ENCODE measurements at regions not wholly inside any gene's neighbourhood (a gene's known extent, or its start where the extent isn't known, plus 50 kb on each side); places are given as distances from the start of the nearest gene placed in this dataset.

DNA sequence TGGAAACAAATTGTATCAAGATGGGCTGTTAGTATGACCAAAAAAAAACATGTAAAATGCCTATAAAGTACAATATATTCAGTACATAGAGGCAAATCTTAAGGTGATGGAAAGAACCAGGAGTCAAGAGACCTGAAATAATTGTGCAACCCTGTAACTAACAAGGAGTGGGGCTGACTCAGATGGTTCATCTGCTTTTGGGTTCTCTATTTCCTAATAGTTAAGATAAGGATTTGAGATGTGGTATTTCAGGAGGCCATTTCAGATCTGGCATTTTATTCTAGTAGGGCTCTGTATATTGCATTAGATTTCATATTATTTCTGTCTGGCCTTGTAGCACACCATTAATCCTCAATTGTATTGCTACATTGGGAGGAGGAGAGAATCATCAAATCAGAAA, 268.4 kb downstream of the HS3ST1 start:
- no peaks in the 10 kb centered on the region for H3K36me3 ChIP-seq (ENCODE audit: control insufficient read depth, insufficient read depth, low read length)

GRCh38 chr4:11158971-11159370, 269.7 kb downstream of the HS3ST1 start:
- no peaks in the 10 kb centered on the region for H3K4me1 ChIP-seq (ENCODE audit: control insufficient read depth, insufficient read depth, low read length)
- no peaks in the 10 kb centered on the region for H3K27me3 ChIP-seq (ENCODE audit: control insufficient read depth, insufficient read depth, low read length)
- no peak for DNase-seq
- H3K9me3 ChIP-seq (ENCODE audit: control insufficient read depth, low read depth, low read length): no peaks in the 10 kb centered on the region
- H3K36me3 ChIP-seq (ENCODE audit: control insufficient read depth, insufficient read depth, low read length): no peaks in the 10 kb centered on the region
- no peak overlapping the region for H3K4me3 ChIP-seq (ENCODE audit: low read length)
- no peak overlapping the region for H3K27ac ChIP-seq (ENCODE audit: low read length)
- no CpG with 5 or more reads among the region's 1 CpG for WGBS (ENCODE audit: insufficient coverage, low lambda C conversion rate)

More for the DNA sequence above, 268.4 kb downstream of the HS3ST1 start:
- DNase-seq: no peak
- Histone ChIP-seq H3K27ac (ENCODE audit: low read length) (no peak overlapping the region), H3K9me3 (ENCODE audit: control insufficient read depth, low read depth, low read length) (no peaks in the 10 kb centered on the region), H3K4me3 (ENCODE audit: low read length) (no peak overlapping the region), H3K27me3 (ENCODE audit: control insufficient read depth, insufficient read depth, low read length) (no peaks in the 10 kb centered on the region), H3K4me1 (ENCODE audit: control insufficient read depth, insufficient read depth, low read length) (no peaks in the 10 kb centered on the region)

DNA sequence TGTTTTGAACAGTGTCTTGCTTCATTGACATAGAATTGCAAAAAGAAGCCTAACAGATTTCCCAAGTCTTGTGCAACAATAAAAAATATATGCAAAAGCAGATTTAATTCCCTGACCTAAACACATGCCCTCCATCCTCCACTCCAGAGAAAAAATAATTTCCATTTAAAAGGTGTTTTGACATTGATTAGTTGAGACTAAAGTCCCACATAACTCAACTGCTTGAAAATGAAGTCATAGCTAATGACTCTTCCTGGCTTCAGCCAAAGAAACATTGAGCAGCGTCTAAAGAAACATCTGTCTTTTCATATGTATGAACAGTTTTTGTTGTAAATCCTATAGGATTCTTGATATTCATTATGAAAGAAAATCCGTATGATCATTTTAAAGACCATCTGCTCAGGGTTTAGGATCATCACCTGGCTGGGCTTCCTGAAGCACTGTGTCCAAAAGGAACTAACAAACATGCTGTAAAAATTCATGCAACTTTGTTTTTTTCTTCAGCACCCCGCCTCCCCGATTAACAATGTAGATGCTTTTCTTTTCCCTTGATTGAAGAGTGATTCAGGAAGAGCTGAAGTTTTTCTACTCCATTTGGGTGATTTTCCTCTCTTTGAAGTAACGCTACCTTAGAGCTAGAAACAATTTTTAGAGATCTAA, 273.4 kb downstream of the HS3ST1 start:
- Histone ChIP-seq H3K27me3 (ENCODE audit: control insufficient read depth, insufficient read depth, low read length) (no peaks in the 10 kb centered on the region), H3K9me3 (ENCODE audit: control insufficient read depth, low read depth, low read length) (no peaks in the 10 kb centered on the region), H3K27ac (ENCODE audit: low read length) (no peak overlapping the region), H3K4me3 (ENCODE audit: low read length) (no peak overlapping the region), H3K4me1 (ENCODE audit: control insufficient read depth, insufficient read depth, low read length) (peaks cover 5% of the 10 kb centered on the region), H3K36me3 (ENCODE audit: control insufficient read depth, insufficient read depth, low read length) (no peaks in the 10 kb centered on the region)
- no peak for DNase-seq
- 85% methylated on average over 2 of the region's 5 CpGs for WGBS (ENCODE audit: insufficient coverage, low lambda C conversion rate)

DNA sequence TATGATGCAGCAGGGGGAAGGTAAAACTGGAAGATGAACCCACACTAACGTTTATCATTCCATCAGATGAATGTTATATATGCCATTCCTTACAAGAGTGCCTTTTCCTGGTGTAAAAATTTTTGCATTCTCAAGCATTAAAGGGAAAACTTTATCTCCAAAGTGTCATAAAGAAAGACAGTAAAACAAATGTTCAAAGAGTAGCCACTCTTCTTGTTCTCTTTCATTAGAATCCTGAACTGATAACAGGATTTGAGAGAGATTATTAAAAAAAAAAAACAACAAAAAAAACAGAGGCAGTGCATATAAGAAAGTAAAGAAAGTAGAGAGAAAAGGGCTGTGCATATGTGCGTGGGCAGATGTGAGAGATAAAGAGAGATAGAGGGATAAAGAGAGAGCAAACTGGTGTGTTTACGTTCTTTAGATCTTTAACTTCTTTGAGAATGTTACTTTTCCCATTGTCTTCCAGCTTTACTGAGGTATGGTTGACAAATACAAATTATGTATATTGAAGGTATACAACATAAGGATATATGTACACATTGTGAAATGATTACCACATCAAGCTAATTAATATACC, 275.4 kb downstream of the HS3ST1 start:
- no peak for DNase-seq
- Histone ChIP-seq H3K36me3 (ENCODE audit: control insufficient read depth, insufficient read depth, low read length) (no peaks in the 10 kb centered on the region), H3K4me3 (ENCODE audit: low read length) (no peak overlapping the region), H3K9me3 (ENCODE audit: control insufficient read depth, low read depth, low read length) (no peaks in the 10 kb centered on the region), H3K27ac (ENCODE audit: low read length) (no peak overlapping the region), H3K27me3 (ENCODE audit: control insufficient read depth, insufficient read depth, low read length) (no peaks in the 10 kb centered on the region), H3K4me1 (ENCODE audit: control insufficient read depth, insufficient read depth, low read length) (peaks cover 5% of the 10 kb centered on the region)
- 21% methylated on average over 3 of the region's 3 CpGs for WGBS (ENCODE audit: insufficient coverage, low lambda C conversion rate)

DNA sequence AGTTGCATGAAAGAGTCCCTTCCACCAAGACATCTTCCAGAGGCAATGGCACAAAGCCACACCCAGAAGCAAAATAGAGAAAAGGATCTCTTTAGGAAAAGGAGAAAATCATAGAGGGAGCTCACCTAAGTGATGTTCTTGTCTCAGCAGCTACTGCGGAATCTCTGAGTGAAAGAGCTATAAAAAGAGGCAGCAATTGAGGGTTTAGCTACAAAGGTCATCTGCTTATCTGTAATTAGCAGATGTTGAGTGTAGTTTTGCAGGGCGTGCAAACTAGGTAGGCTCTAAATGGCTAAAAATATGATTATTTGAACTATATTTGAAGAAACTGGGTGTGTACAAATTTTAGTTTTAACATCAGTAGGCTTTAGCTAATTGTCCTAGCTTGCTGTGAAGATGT, 276.0 kb downstream of the HS3ST1 start:
- Histone ChIP-seq H3K4me1 (ENCODE audit: control insufficient read depth, insufficient read depth, low read length) (peaks cover 5% of the 10 kb centered on the region), H3K36me3 (ENCODE audit: control insufficient read depth, insufficient read depth, low read length) (no peaks in the 10 kb centered on the region), H3K9me3 (ENCODE audit: control insufficient read depth, low read depth, low read length) (no peaks in the 10 kb centered on the region), H3K4me3 (ENCODE audit: low read length) (no peak overlapping the region), H3K27me3 (ENCODE audit: control insufficient read depth, insufficient read depth, low read length) (no peaks in the 10 kb centered on the region), H3K27ac (ENCODE audit: low read length) (no peak overlapping the region)
- WGBS (ENCODE audit: insufficient coverage, low lambda C conversion rate): 0% methylated on average over 1 of the region's 2 CpGs
- peak; percentile 29 to 70 for DNase-seq

- no CpG with 5 or more reads among the region's 5 CpGs for WGBS (ENCODE audit: insufficient coverage, low lambda C conversion rate)
- DNase-seq: no peak
- H3K9me3 ChIP-seq (ENCODE audit: control insufficient read depth, low read depth, low read length): no peaks in the 10 kb centered on the region
- H3K36me3 ChIP-seq (ENCODE audit: control insufficient read depth, insufficient read depth, low read length): no peaks in the 10 kb centered on the region
- H3K27me3 ChIP-seq (ENCODE audit: control insufficient read depth, insufficient read depth, low read length): no peaks in the 10 kb centered on the region
- H3K27ac ChIP-seq (ENCODE audit: low read length): no peak overlapping the region
- peaks cover 5% of the 10 kb centered on the region for H3K4me1 ChIP-seq (ENCODE audit: control insufficient read depth, insufficient read depth, low read length)
- H3K4me3 ChIP-seq (ENCODE audit: low read length): no peak overlapping the region
These were observed 277.2 kb downstream of the HS3ST1 start for GRCh38 chr4:11151500-11151899.

GRCh38 chr4:11149612-11150259, 279.0 kb downstream of the HS3ST1 start:
- no peaks in the 10 kb centered on the region for H3K27me3 ChIP-seq (ENCODE audit: control insufficient read depth, insufficient read depth, low read length)
- peaks cover 5% of the 10 kb centered on the region for H3K4me1 ChIP-seq (ENCODE audit: control insufficient read depth, insufficient read depth, low read length)
- WGBS (ENCODE audit: insufficient coverage, low lambda C conversion rate): no CpG with 5 or more reads among the region's 4 CpGs
- no peak overlapping the region for H3K27ac ChIP-seq (ENCODE audit: low read length)
- H3K36me3 ChIP-seq (ENCODE audit: control insufficient read depth, insufficient read depth, low read length): no peaks in the 10 kb centered on the region
- no peak overlapping the region for H3K4me3 ChIP-seq (ENCODE audit: low read length)
- no peaks in the 10 kb centered on the region for H3K9me3 ChIP-seq (ENCODE audit: control insufficient read depth, low read depth, low read length)
- peak; percentile 2 to 8 for DNase-seq

DNA sequence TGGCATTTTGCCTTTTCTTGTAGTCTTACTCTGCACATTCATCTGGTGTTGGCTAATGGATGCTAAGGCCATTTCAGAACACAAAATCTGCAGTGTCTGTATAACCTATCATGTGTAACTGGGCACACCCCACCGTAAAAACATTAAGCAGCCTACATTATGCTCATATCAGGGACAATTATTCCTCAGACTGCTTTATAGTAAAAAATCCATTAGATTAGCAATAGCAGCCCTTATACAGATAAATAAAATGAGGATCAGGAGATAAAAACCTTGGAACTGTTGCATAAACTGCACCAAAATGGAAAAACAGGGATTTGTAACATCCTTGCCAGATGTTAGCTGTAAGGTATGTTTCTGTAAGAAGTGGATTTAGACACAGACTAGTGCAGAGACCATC, 288.8 kb downstream of the HS3ST1 start:
- no peak overlapping the region for H3K4me3 ChIP-seq (ENCODE audit: low read length)
- H3K27me3 ChIP-seq (ENCODE audit: control insufficient read depth, insufficient read depth, low read length): no peaks in the 10 kb centered on the region
- no peak overlapping the region for H3K27ac ChIP-seq (ENCODE audit: low read length)
- no peaks in the 10 kb centered on the region for H3K36me3 ChIP-seq (ENCODE audit: control insufficient read depth, insufficient read depth, low read length)
- no peak for DNase-seq
- H3K4me1 ChIP-seq (ENCODE audit: control insufficient read depth, insufficient read depth, low read length): no peaks in the 10 kb centered on the region
- WGBS (ENCODE audit: insufficient coverage, low lambda C conversion rate): no CpG with 5 or more reads among the region's 1 CpG
- no peaks in the 10 kb centered on the region for H3K9me3 ChIP-seq (ENCODE audit: control insufficient read depth, low read depth, low read length)

DNA sequence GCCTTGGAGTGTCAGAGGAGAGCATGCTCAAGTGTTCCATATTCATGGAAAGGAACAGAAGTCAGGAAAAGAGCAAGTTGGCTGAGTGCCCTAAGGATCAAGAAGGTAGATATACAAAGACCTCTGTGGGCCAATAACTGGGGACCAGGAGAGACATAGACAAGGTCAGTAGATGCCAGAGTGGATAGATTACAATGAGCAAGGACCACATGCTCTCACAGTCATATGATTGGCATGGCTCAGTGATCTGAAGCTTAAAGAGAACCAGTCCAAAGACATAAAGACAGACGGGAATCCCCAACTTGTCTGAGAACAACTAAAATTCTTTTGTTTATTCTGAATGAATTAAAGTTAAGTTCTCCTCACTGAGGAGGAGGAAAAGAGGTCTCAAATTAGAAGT, 289.7 kb downstream of the HS3ST1 start:
- H3K4me3 ChIP-seq (ENCODE audit: low read length): no peak overlapping the region
- no peaks in the 10 kb centered on the region for H3K9me3 ChIP-seq (ENCODE audit: control insufficient read depth, low read depth, low read length)
- H3K27me3 ChIP-seq (ENCODE audit: control insufficient read depth, insufficient read depth, low read length): no peaks in the 10 kb centered on the region
- WGBS (ENCODE audit: insufficient coverage, low lambda C conversion rate): no CpG with 5 or more reads among the region's 1 CpG
- DNase-seq: no peak
- no peak overlapping the region for H3K27ac ChIP-seq (ENCODE audit: low read length)
- no peaks in the 10 kb centered on the region for H3K4me1 ChIP-seq (ENCODE audit: control insufficient read depth, insufficient read depth, low read length)
- no peaks in the 10 kb centered on the region for H3K36me3 ChIP-seq (ENCODE audit: control insufficient read depth, insufficient read depth, low read length)

DNA sequence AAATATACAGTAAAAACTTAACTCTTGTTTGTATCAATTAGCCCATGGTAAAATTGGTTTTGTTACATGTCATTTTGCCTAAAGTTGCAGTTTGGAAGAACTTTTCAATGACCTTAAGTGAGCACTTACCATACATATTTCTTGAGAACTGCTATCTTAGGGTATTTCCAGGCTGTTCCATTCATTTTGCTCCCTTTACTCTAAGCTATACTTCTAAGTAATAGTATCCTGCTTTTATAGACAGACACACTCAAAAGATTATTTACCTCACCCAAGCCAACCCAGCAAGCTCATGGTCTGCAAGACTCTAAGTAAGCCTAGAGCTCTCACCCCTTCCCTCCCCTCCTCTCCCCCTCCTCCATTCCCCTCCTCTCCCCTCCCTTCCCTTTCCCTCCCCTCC, 294.0 kb downstream of the HS3ST1 start:
- Histone ChIP-seq H3K4me3 (ENCODE audit: low read length) (no peak overlapping the region), H3K9me3 (ENCODE audit: control insufficient read depth, low read depth, low read length) (no peaks in the 10 kb centered on the region), H3K36me3 (ENCODE audit: control insufficient read depth, insufficient read depth, low read length) (no peaks in the 10 kb centered on the region), H3K4me1 (ENCODE audit: control insufficient read depth, insufficient read depth, low read length) (no peaks in the 10 kb centered on the region), H3K27ac (ENCODE audit: low read length) (no peak overlapping the region), H3K27me3 (ENCODE audit: control insufficient read depth, insufficient read depth, low read length) (no peaks in the 10 kb centered on the region)
- no peak for DNase-seq

GRCh38 chr4:11133868-11134267, 294.8 kb downstream of the HS3ST1 start:
- H3K36me3 ChIP-seq (ENCODE audit: control insufficient read depth, insufficient read depth, low read length): no peaks in the 10 kb centered on the region
- H3K9me3 ChIP-seq (ENCODE audit: control insufficient read depth, low read depth, low read length): no peaks in the 10 kb centered on the region
- no peak overlapping the region for H3K4me3 ChIP-seq (ENCODE audit: low read length)
- DNase-seq: no peak
- WGBS (ENCODE audit: insufficient coverage, low lambda C conversion rate): no CpG with 5 or more reads among the region's 2 CpGs
- H3K4me1 ChIP-seq (ENCODE audit: control insufficient read depth, insufficient read depth, low read length): no peaks in the 10 kb centered on the region
- H3K27me3 ChIP-seq (ENCODE audit: control insufficient read depth, insufficient read depth, low read length): no peaks in the 10 kb centered on the region
- H3K27ac ChIP-seq (ENCODE audit: low read length): no peak overlapping the region
